Fibroblast of peridontal ligament (primary cell): ENCODE measurements at regions not wholly inside any gene's neighbourhood (a gene's known extent, or its start where the extent isn't known, plus 50 kb on each side); places are given as distances from the start of the nearest gene placed in this dataset.

Experiments
- DNase-seq: peaks from one replicate; pipeline ENCODE4 v3.0.0-alpha.2; 2010; ENCODE audit errors: extremely low read depth

- DNase-seq = no peak
Observed at GRCh38 chr5:58403822-58404433, 56.0 kb downstream of the PLK2 start.

- no peak for DNase-seq
Observed at GRCh38 chr5:58401701-58402100, 58.2 kb downstream of the PLK2 start.

- no peak for DNase-seq
Observed at GRCh38 chr5:58400737-58401136, 59.1 kb downstream of the PLK2 start.

- DNase-seq = no peak
Observed at GRCh38 chr5:58399951-58400350, 59.9 kb downstream of the PLK2 start.

GRCh38 chr5:58394339-58394738, 65.5 kb downstream of the PLK2 start:
- no peak for DNase-seq

- DNase-seq = no peak
Observed at GRCh38 chr5:58393716-58394115, 66.2 kb downstream of the PLK2 start.

- DNase-seq = no peak
Observed at GRCh38 chr5:58392496-58392895, 67.4 kb downstream of the PLK2 start.

- no peak for DNase-seq
Observed at GRCh38 chr5:58383448-58383847, 76.4 kb downstream of the PLK2 start.

GRCh38 chr5:58382131-58382534, 77.8 kb downstream of the PLK2 start:
- no peak for DNase-seq

GRCh38 chr5:58381566-58381965, 78.3 kb downstream of the PLK2 start:
- peak; percentile 51 for DNase-seq

- DNase-seq = no peak
Observed at GRCh38 chr5:58380655-58381054, 79.2 kb downstream of the PLK2 start.

GRCh38 chr5:58378613-58379390, 81.1 kb downstream of the PLK2 start:
- no peak for DNase-seq

- no peak for DNase-seq
Observed at GRCh38 chr5:58370606-58371005, 89.3 kb downstream of the PLK2 start.

- DNase-seq = no peak
Observed at GRCh38 chr5:58369513-58370190, 90.2 kb downstream of the PLK2 start.

GRCh38 chr5:58366461-58366860, 93.4 kb downstream of the PLK2 start:
- DNase-seq = peak; percentile 57

- no peak for DNase-seq
Observed at GRCh38 chr5:58365791-58366190, 94.1 kb downstream of the PLK2 start.

GRCh38 chr5:58363461-58364249, 96.2 kb downstream of the PLK2 start:
- DNase-seq = no peak

- no peak for DNase-seq
Observed at GRCh38 chr5:58362135-58362534, 97.8 kb downstream of the PLK2 start.

- no peak for DNase-seq
Observed at GRCh38 chr5:58360794-58361193, 99.1 kb downstream of the PLK2 start.

GRCh38 chr5:58359981-58360380, 99.9 kb downstream of the PLK2 start:
- no peak for DNase-seq

- DNase-seq = peak; percentile 6
Observed at GRCh38 chr5:58358501-58359178, 101.2 kb downstream of the PLK2 start.
